ENCODE measurements at regions not wholly inside any gene's neighbourhood (a gene's known extent, or its start where the extent isn't known, plus 50 kb on each side); places are given as distances from the start of the nearest gene placed in this dataset.

GRCh38 chr7:52959878-52960660 lies 75.4 kb upstream of the POM121L12 start:
- no TSS peak for BruUV-seq (replicated peaks)
- Histone ChIP-seq H2BK120ac (ENCODE audit: low read depth, low read length) (no peak overlapping the region), H3K9me1 (ENCODE audit: insufficient read depth, low read length) (no peaks in the 10 kb centered on the region), H3K36me3 (ENCODE audit: control insufficient read depth, insufficient read depth, low read length) (no peaks in the 10 kb centered on the region), H4K5ac (ENCODE audit: low read depth, low read length) (no peak overlapping the region), H2BK20ac (ENCODE audit: low read depth, low read length) (no peak overlapping the region), H4K20me1 (ENCODE audit: insufficient read depth, low read length) (no peaks in the 10 kb centered on the region), H4K91ac (ENCODE audit: insufficient read depth, low read depth, low read length) (no peak overlapping the region), H3K79me1 (ENCODE audit: low read depth in 1 of 2, low read length in 2 of 2) (no peaks in the 10 kb centered on the region), H3K14ac (replicated peaks; ENCODE audit: low read depth, low read length) (no peak overlapping the region), H3K9me3 (ENCODE audit: control insufficient read depth, insufficient read depth, low read length) (peaks cover 12% of the 10 kb centered on the region), H4K8ac (ENCODE audit: low read depth in 2 of 2, low read length in 2 of 2) (no peak overlapping the region), H3K4ac (ENCODE audit: low read depth, low read length) (no peak overlapping the region), H2AFZ (replicated peaks; ENCODE audit: low read length, poor library complexity) (no peak overlapping the region), H2AK5ac (ENCODE audit: low read depth, low read length) (no peak overlapping the region), H3K27me3 (ENCODE audit: control insufficient read depth, insufficient read depth, low read length) (no peaks in the 10 kb centered on the region), H3K56ac (ENCODE audit: extremely low read depth, insufficient read depth, low read length) (no peak overlapping the region), H2AK9ac (replicated peaks; ENCODE audit: low read depth, low read length, poor library complexity) (no peak overlapping the region), H2BK15ac (ENCODE audit: low read depth, low read length) (no peak overlapping the region), H3K9ac (ENCODE audit: low read depth, low read length) (no peak overlapping the region), H3K27ac (ENCODE audit: insufficient read depth, low read length) (no peak overlapping the region), H2BK5ac (ENCODE audit: low read depth, low read length, poor library complexity, severe bottlenecking) (no peak overlapping the region), H3K18ac (ENCODE audit: low read depth, low read length) (no peak overlapping the region), H3K4me1 (ENCODE audit: control insufficient read depth, insufficient read depth, low read length) (no peaks in the 10 kb centered on the region), H3K4me3 (ENCODE audit: insufficient read depth, low read depth, low read length) (no peak overlapping the region), H3K4me2 (ENCODE audit: low read depth, low read length) (no peak overlapping the region), H3K23ac (ENCODE audit: low read depth, low read length) (no peak overlapping the region)
- POLR2A ChIA-PET (ENCODE audit: unreplicated experiment) = no interaction called here
- TF ChIP-seq MXI1 (IDR thresholded peaks at IDR 0.05; ENCODE audit: borderline replicate concordance, low read depth, low read length) (no peak), MAZ (IDR thresholded peaks at IDR 0.05; ENCODE audit: borderline replicate concordance, low read depth, low read length) (no peak), RFX5 (IDR thresholded peaks at IDR 0.05; ENCODE audit: low read depth, low read length) (no peak), CHD1 (IDR thresholded peaks at IDR 0.05; ENCODE audit: low read depth, low read length) (no peak)
- intact Hi-C loops (cut with micrococcal nuclease) (no loop called here), in situ Hi-C loops (cut with MboI; ENCODE audit: low sequenced_read_pairs) (no loop called here), dilution Hi-C loops (cut with HindIII; ENCODE audit: low sequenced_read_pairs, unreplicated experiment) (no loop called here)
- DNase-seq (no peak), ATAC-seq (ENCODE audit: low read depth) (no peak)
- WGBS, 2 experiments (ENCODE audit: extremely low coverage in 2 of 2, insufficient read length in 1 of 2) = no CpG with 5 or more reads among the region's 4 CpGs
- CTCF ChIA-PET = no interaction called here
